ENCODE measurements at regions not wholly inside any gene's neighbourhood (a gene's known extent, or its start where the extent isn't known, plus 50 kb on each side); places are given as distances from the start of the nearest gene placed in this dataset.

DNA sequence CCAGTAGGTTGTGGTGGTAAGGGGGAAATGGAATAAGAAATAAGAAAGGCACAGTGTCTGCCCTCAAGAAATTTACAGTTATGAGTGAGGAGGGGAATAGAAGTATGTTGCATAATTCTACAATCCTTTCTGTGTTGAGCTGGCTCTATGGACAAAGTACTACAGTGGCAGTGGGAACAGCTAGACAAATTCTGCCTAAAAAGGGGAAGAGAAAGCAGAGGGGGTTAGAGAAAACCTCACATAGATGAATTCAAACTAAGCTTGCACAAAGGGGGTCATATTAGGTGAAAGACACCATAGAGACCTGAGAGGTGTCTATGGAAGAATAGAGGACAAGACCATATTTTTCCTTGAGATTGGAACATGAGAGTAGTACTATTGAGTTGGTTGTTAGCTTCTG lies 146.9 kb upstream of the VGLL2 start:
- TF ChIP-seq EZH2 (IDR thresholded peaks at IDR 0.05; ENCODE audit: borderline replicate concordance, low read depth, low read length, severe bottlenecking), result no peak
- TF ChIP-seq, protein P1, sequence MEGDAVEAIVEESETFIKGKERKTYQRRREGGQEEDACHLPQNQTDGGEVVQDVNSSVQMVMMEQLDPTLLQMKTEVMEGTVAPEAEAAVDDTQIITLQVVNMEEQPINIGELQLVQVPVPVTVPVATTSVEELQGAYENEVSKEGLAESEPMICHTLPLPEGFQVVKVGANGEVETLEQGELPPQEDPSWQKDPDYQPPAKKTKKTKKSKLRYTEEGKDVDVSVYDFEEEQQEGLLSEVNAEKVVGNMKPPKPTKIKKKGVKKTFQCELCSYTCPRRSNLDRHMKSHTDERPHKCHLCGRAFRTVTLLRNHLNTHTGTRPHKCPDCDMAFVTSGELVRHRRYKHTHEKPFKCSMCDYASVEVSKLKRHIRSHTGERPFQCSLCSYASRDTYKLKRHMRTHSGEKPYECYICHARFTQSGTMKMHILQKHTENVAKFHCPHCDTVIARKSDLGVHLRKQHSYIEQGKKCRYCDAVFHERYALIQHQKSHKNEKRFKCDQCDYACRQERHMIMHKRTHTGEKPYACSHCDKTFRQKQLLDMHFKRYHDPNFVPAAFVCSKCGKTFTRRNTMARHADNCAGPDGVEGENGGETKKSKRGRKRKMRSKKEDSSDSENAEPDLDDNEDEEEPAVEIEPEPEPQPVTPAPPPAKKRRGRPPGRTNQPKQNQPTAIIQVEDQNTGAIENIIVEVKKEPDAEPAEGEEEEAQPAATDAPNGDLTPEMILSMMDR (IDR thresholded peaks at IDR 0.05; ENCODE audit: borderline replicate concordance, extremely low read depth, low read length, poor library complexity, severe bottlenecking), result no peak
